ES-I3 (cell line): ENCODE measurements at regions not wholly inside any gene's neighbourhood (a gene's known extent, or its start where the extent isn't known, plus 50 kb on each side); places are given as distances from the start of the nearest gene placed in this dataset.
"Not testable (repeated sequence)": the region's sequence is repeated elsewhere in the genome, so short reads cannot be mapped to it uniquely, and the experiment has no call there.

Experiments used
- H3K36me3 ChIP-seq: 2 replicates; pipeline ENCODE4 v1.6.1; 2013; ENCODE audit warnings: mild to moderate bottlenecking, low read length, control low read depth, moderate library complexity; ENCODE audit not compliant: insufficient read depth
- H3K4me1 ChIP-seq: 2 replicates; pipeline ENCODE4 v1.6.1; 2013; ENCODE audit warnings: mild to moderate bottlenecking, control low read depth, low read length; ENCODE audit not compliant: insufficient read depth
- H3K9ac ChIP-seq: 2 replicates; pipeline ENCODE4 v1.6.1; 2013; ENCODE audit warnings: low read depth, mild to moderate bottlenecking, low read length, moderate library complexity
- H3K9me3 ChIP-seq: 2 replicates; pipeline ENCODE4 v1.6.1; 2013; ENCODE audit warnings: mild to moderate bottlenecking, low read length, moderate library complexity; ENCODE audit not compliant: control insufficient read depth, insufficient read depth

- H3K4me1 ChIP-seq, H3K9me3 ChIP-seq, H3K9ac ChIP-seq, H3K36me3 ChIP-seq: not testable (repeated sequence)
Observed at GRCh38 chr1:95297906-95298305, 63.9 kb downstream of the RWDD3 start.

DNA sequence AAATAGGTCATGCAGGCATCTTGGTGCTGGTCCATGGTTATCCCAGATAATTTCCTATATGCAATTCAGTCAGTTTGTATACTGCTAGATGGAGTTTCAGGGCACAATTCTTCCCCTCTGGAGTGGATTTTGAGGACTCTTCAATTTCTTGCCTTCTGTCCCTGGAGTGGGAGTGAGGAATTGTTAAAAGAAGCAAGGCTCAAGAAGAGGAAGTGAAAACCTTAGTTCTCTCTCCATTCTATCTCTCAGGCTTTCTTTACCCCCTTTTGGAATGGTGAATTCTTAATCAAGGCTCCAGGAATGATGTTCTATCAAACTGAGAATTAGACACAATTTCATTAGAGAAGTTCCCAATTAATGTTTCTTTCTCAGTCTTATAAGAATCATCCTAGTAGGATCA lies 67.1 kb downstream of the RWDD3 start:
- Histone ChIP-seq H3K36me3 (no peaks in the 10 kb centered on the region), H3K9me3 (peaks cover 3% of the 10 kb centered on the region; the same call in 1 of the 2 replicates), H3K9ac (no peak overlapping the region), H3K4me1 (no peaks in the 10 kb centered on the region)

DNA sequence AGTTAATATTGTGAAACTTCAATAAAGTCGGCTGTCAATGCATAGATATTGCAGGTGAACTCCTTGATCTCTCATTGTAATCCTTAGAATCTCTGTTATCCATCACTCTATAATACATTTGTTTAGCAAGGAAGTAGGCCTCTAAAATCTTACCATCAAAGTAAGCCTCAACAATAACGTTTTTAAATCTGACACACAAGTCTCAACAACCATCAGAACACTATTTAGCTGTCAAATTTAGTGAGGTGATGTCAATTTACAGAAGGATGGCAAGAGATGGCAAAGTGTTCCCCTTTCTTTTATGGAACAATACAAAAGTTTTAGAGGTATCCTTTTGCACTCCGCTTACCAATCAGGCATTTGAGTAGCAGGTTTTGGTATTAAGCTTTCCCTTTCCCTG lies 67.6 kb downstream of the RWDD3 start:
- H3K9ac ChIP-seq, result no peak overlapping the region
- H3K36me3 ChIP-seq, result no peaks in the 10 kb centered on the region
- no peaks in the 10 kb centered on the region for H3K4me1 ChIP-seq
- H3K9me3 ChIP-seq, result peaks cover 3% of the 10 kb centered on the region; the same call in 1 of the 2 replicates

- no peak overlapping the region for H3K9ac ChIP-seq
- H3K4me1 ChIP-seq, result peaks cover 2% of the 10 kb centered on the region; the same call in 1 of the 2 replicates
- no peaks in the 10 kb centered on the region; the same call in 1 of the 2 replicates for H3K9me3 ChIP-seq
- no peaks in the 10 kb centered on the region for H3K36me3 ChIP-seq
Observed at GRCh38 chr1:95304803-95305202, 70.8 kb downstream of the RWDD3 start.

DNA sequence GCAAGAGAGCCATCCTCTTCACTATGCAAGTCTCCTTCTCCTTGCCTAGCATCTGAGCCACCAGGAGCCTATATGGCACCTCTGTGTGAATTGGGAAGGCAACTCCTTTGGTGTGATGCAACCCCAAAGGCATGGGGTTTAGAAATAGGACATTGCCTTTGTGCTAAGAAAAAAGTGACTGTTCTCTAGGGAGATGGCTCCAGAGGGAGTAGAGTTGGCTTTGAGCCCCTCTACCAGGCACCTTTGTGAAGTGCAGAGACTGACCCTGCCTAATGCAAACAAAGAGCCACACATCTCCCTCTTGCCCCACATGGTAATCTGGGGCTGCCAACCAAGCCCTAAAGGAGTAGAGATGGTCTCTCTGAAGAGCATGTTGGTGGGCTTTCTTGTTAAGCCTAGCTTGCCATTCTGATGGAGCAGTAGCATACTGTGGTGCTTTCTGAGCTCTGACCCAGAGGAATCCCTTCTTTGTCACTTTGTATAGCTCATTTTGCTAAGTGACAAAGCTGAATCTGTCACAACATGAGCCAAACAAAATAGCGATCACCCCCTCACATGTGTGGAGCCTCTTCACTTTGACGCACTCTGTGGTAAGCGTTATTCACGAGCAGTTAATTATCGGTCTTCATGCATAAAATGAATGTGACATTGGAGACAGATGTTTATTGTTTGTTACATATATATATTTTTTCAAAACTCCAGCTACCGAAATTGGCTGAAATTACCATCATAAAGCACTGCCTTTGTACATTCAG lies 74.4 kb downstream of the RWDD3 start:
- no peaks in the 10 kb centered on the region for H3K9me3 ChIP-seq
- no peaks in the 10 kb centered on the region for H3K36me3 ChIP-seq
- no peak overlapping the region for H3K9ac ChIP-seq
- H3K4me1 ChIP-seq, result peaks cover 12% of the 10 kb centered on the region; the same call in 1 of the 2 replicates

DNA sequence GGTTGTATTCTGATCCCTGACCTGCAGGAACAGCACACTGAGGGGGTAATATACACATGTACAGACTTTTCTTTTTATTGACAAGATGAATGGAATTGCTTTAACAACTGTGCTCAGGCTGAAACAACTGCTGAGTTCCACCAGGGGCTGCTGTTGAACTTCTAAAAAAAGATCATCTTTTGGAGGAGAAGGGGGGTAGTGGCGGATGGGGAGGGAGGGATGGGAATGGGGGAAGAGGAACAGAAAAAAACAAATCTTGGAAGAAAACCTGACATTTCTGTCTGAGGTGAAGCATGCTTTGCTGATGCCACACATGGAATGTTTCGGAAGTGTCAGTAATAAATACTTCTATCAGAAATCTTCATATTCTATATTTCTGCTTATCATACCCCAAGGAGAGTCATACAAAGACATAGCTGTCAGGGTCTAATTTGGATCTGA lies 75.0 kb downstream of the RWDD3 start:
- H3K4me1 ChIP-seq, result peaks cover 12% of the 10 kb centered on the region; the same call in 1 of the 2 replicates
- no peaks in the 10 kb centered on the region for H3K9me3 ChIP-seq
- no peaks in the 10 kb centered on the region for H3K36me3 ChIP-seq
- no peak overlapping the region for H3K9ac ChIP-seq

DNA sequence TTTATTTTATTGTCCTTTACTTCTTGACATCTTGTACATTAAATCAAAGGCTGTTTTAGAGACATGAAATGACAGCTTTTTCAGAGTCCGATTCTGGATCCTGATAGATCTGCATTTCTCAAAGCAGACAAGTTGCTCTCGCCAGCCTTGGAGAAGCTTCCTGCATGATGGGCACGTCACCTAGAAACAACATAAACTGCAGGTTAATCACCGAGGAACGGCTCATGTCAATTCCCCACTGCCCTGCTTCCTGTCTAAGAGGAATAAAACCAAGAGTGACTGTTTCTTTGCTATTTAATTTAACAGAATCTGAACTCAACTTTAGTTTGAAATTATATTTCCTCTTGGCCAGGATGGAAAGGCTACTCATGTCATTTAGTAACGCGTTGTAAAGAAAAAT lies 77.0 kb downstream of the RWDD3 start:
- H3K9me3 ChIP-seq, result no peaks in the 10 kb centered on the region
- H3K9ac ChIP-seq, result no peak overlapping the region
- H3K36me3 ChIP-seq, result no peaks in the 10 kb centered on the region
- peaks cover 12% of the 10 kb centered on the region; the same call in 1 of the 2 replicates for H3K4me1 ChIP-seq

DNA sequence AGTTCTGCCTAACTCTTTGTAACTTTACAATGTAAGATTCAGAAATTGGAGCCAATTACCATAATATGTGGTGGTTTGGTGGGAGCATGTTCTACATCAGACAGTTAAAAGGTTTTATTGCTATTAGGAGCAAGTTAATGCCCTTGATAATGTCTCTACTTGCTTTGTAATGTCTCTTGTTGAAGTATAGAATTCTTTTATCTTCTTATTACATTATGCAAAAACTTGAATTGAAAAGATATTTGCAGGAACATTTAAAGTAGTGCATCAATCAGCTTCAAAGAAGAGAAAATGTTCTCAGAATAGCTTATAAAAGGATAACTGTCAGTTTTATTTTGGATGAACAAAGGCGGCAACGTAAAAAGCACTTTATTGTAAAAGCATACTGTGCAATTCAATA lies 77.8 kb downstream of the RWDD3 start:
- H3K36me3 ChIP-seq, result no peaks in the 10 kb centered on the region
- H3K9ac ChIP-seq, result no peak overlapping the region
- peaks cover 12% of the 10 kb centered on the region; the same call in 1 of the 2 replicates for H3K4me1 ChIP-seq
- H3K9me3 ChIP-seq, result no peaks in the 10 kb centered on the region

DNA sequence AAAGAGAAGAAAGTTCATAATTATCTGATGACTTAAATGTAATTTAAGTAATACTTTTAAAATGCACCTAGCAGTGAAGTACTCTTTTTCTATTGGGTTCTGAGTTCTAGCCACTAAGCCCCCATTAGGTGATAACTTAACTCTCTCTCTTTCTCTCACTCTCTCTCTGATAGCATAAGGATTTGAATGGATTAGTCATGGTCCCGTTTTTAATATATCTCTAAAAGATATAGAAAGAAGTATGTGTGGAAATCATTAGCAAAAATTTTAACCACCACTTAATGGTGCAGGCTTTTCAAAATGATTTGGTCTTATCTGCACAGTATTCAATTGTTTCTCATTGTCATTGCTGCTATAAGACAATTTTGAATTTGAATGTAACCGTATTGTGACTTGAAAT lies 78.2 kb downstream of the RWDD3 start:
- H3K9ac ChIP-seq, result no peak overlapping the region

DNA sequence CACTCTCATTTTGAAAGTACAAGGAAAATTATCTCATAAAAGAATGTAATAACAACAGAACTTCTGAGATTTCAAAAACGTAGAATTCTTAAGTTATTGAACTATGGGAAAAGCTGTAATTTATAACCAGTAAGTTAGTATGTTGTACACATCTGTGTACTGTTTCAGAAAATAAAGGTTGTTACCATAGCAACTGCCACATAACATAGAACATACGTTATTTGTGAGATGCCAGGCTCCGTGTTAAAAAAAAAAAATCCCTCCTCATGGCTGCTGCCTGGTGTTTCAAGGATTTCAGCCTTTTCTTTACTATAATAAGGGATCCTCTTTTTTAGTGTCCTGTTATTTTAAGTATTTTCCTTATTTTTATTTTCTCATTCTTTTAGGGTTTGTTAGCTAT lies 79.5 kb downstream of the RWDD3 start:
- H3K4me1 ChIP-seq, result peaks cover 12% of the 10 kb centered on the region; the same call in 1 of the 2 replicates
- H3K9me3 ChIP-seq, result no peaks in the 10 kb centered on the region
- H3K36me3 ChIP-seq, result no peaks in the 10 kb centered on the region
- H3K9ac ChIP-seq, result no peak overlapping the region

More for the DNA sequence above, 78.2 kb downstream of the RWDD3 start:
- Histone ChIP-seq H3K9me3 (no peaks in the 10 kb centered on the region), H3K4me1 (peaks cover 12% of the 10 kb centered on the region; the same call in 1 of the 2 replicates), H3K36me3 (no peaks in the 10 kb centered on the region)

DNA sequence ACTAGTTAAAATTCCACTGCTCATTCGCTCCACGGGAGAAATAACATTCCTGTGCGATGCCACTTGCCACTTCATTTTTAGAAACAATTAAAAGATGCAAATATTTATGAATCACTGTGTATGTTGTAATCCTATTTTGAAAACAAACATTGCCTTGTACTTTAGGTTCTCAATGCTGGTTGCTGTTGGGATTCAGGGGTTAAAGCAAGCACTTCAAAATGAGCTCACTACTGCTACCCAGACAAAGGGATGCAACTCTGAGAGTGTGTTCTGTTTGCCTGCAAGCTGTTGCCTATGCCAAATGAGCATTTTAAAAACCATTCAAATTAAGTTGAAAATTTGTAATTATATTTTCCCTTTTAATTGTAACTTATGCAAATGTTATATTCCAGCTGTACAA lies 87.5 kb downstream of the RWDD3 start:
- Histone ChIP-seq H3K9ac (no peak overlapping the region), H3K9me3 (no peaks in the 10 kb centered on the region), H3K36me3 (no peaks in the 10 kb centered on the region), H3K4me1 (peaks cover 8% of the 10 kb centered on the region)

DNA sequence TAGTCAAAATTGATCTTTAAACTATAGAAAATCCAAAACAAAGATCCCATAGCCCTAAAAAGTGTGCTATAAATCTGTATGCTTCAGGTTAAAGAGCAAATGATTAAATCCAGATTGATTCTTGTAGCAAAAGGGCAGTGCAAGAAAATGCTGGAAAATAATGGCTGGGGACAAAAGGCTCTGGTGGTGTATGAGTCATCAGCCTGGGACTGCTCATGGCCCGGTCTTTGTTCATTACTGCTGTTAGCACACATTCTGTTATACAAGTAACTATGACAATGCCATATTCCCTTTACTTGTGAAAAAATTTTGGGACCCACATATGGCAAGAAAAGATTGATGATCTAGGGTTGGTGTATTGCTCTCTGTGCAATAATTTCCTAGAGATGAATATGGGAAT lies 89.1 kb downstream of the RWDD3 start:
- Histone ChIP-seq H3K9me3 (no peaks in the 10 kb centered on the region), H3K36me3 (no peaks in the 10 kb centered on the region), H3K9ac (no peak overlapping the region), H3K4me1 (peaks cover 8% of the 10 kb centered on the region)

DNA sequence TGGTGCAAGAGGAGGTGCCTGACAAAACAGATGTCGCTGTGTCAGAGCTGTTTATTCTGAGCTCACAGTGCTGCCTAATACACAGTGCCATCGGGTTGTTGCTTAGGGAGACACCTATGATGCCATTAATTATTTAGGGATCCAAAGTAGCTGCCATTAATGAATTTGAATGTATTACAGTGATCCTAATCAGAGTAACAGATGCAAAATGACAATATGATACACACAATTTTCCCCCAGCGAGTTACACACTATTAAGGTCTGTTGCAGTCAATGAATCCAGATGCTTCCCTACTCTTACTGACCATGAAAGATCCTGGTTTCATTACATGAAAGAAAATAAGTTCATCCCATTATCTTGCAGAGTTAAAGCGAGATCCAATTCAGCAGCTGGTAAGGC lies 91.3 kb downstream of the RWDD3 start:
- no peaks in the 10 kb centered on the region for H3K36me3 ChIP-seq
- no peaks in the 10 kb centered on the region for H3K9me3 ChIP-seq
- H3K4me1 ChIP-seq, result peaks cover 8% of the 10 kb centered on the region
- H3K9ac ChIP-seq, result no peak overlapping the region

DNA sequence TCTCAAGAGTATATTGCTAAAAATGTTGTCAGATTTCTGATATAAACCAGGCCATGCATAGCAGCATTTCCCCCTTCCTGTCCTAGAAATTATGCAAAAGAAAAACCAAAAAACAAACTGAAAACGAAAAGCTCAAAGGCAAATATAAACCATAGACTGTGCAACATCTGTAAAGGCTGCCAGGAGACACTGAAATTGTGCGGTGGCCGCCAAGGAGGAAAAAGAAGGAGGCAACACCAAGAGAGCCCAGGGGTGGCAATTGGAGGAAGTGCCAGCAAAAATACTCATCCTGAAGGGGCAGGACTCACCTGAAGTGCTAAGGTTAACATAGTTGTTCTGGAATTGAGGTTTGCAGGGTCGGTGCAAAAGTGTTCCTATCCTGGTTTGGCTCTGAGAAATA lies 92.0 kb downstream of the RWDD3 start:
- H3K9me3 ChIP-seq, result no peaks in the 10 kb centered on the region
- no peaks in the 10 kb centered on the region for H3K36me3 ChIP-seq
- H3K9ac ChIP-seq, result no peak overlapping the region
- peaks cover 8% of the 10 kb centered on the region for H3K4me1 ChIP-seq

GRCh38 chr1:95332754-95333153 lies 98.7 kb downstream of the RWDD3 start:
- no peaks in the 10 kb centered on the region for H3K4me1 ChIP-seq
- H3K36me3 ChIP-seq, result no peaks in the 10 kb centered on the region
- no peak overlapping the region for H3K9ac ChIP-seq
- no peaks in the 10 kb centered on the region for H3K9me3 ChIP-seq
